NCI-H2196 (cell line): ENCODE measurements at regions not wholly inside any gene's neighbourhood (a gene's known extent, or its start where the extent isn't known, plus 50 kb on each side); places are given as distances from the start of the nearest gene placed in this dataset.

Source experiments
- DNase-seq: peaks from one replicate; lab custom pipeline; 2025; ENCODE audit not compliant: unreplicated experiment; lab: John Stamatoyannopoulos, UW

GRCh38 chr14:73800970-73801515 lies 50.6 kb upstream of the PTGR2 start:
- DNase-seq, result no peak

DNA sequence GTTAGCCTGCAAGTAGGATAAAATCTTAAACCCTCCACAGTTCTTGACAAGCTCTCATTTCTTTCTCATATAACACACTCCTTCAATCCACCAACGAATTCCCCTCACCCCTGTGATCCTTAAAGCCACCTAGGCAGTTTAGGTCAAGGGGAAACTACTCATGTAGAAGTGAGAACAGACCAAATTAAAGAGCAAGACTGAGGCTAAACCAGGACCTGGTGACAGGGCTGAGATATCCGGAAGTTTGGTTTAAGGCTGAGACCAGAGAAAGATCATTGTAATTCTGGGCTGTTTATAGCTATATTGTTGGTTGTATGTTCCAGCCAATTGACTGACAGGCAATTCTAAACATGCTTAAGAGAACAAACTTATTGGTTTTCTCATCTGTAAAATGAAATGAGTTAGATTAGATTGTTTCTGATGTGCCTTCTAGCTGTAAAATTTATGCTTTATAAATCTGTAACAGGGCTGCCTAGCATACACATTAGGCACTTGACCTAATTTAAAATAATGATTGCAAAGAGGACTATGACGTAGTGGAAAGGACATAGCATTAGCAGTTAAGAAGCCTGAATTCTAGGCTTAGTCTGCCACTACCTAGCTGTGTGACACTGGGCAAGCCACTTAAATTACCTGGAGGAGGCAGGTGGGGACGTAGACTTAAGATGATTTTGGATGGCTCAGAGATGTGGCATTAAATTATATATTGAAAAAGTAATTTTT lies 53.9 kb upstream of the PTGR2 start:
- no peak for DNase-seq

DNA sequence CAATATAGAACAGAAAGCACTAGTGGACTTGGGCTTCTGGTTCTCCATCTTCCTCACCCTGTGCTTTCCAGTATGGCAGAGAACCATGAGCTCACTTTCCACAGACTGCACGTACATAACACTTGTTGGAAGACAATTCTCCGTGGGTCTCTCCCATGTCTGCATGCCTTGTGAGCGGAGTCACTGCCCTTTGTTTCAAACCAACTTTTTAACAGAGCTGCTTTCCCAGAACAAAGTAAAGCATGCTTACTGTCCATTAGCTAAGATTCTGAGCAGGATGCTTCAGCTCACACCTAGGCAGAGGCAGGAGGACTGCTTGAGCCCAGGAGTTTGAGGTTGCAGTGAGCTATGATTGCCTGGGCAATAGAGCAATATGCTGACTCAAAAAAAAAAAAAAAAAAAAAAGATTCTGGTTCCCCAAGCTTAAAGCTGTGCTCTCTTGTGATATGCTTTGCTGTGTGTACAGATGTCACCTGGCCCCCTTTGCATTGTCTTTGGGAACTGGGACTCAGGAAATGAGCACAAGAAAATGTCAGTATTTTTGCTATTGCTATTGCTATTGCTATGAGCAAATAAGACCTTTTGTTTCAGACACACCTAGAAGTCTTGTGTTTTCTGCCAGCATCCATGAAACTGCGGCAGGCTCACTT lies 54.6 kb upstream of the PTGR2 start:
- DNase-seq, result no peak

DNA sequence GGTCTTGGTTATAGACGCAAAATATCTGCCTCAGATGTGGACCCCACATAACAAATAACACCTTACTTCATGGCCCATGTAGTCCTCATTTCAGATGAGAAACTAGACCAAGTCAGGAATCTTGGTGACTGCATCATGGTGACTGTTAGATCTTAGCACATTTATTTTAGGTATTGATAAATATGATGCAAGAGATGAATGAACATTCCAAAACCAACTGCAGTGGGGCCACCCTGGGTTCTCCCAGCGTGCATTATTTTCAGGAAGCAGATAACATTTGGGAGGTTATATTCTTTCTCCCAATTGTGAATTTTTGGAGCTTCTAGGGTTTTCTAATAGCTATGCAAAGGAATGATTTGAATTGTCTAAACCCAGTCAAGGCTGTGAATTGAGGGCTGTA lies 55.2 kb upstream of the PTGR2 start:
- no peak for DNase-seq

GRCh38 chr14:73795974-73796373 lies 55.7 kb upstream of the PTGR2 start:
- DNase-seq, result no peak

DNA sequence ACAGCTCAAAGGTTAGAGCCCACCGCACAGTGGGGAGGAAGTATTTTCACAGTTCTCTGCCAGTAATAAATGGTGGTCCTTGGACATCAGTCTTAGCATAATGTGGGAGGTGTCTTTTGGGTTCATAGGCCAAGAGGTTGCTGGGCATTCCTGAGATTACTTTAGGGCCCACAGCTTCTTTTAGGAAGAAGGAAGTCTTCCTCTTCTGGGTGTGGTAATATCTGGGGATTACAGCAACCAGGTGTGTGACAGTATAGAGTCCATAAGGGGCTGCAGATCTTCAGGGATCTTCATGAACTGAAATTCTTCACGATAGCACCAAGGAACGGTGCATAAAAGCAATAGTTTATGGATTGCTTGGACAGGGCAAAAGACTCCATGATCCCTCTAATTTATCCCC lies 56.2 kb upstream of the PTGR2 start:
- no peak for DNase-seq

GRCh38 chr14:73794146-73794545 lies 57.5 kb upstream of the PTGR2 start:
- DNase-seq, result no peak

DNA sequence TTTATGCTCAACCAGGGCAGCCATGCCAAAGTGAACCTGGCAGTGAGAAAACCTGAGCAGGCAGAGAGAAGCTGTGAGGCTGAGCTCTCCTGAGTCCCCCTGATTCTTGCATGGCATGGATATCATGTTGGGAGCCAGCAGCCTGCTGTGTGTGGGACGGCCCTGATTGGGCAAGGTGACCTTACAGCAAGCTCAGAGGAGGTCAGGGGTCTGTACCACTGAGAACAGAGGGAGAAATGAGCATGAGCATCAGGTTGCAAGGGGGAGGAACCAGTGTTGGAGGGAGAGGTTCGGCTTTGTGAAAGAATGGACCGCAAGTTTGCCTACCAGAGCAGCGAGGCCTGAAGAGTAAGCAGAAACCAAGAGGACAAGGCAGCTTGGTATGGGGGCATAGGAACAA lies 59.1 kb upstream of the PTGR2 start:
- no peak for DNase-seq

DNA sequence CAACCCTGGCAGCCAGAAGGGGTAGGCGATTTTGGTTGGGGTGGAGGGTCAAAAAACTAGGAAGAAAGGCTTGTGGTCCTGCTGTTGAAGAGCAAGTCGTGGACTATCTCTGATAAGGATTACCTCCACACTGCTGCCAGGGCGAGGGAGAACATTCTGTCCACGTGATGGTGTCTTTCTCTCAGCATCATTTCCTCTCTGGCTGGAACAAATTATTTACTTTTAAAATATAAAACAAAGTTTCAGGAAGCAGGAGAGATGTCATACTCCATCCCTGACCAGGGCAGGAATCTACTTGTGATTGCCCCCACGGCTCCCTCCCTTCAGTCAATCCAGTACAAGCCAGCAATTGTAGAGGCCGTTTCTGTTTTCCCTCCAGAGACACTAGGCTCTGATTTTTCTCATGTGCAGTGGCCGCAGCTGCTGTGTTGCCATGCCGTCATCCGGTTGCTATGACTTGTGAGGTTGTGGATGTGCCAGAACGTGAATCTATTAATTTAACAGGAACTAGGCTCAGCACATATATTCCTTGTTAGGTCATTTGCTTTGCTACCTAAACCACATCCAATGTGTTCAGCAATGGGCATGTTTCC lies 61.5 kb upstream of the PTGR2 start:
- DNase-seq, result no peak

DNA sequence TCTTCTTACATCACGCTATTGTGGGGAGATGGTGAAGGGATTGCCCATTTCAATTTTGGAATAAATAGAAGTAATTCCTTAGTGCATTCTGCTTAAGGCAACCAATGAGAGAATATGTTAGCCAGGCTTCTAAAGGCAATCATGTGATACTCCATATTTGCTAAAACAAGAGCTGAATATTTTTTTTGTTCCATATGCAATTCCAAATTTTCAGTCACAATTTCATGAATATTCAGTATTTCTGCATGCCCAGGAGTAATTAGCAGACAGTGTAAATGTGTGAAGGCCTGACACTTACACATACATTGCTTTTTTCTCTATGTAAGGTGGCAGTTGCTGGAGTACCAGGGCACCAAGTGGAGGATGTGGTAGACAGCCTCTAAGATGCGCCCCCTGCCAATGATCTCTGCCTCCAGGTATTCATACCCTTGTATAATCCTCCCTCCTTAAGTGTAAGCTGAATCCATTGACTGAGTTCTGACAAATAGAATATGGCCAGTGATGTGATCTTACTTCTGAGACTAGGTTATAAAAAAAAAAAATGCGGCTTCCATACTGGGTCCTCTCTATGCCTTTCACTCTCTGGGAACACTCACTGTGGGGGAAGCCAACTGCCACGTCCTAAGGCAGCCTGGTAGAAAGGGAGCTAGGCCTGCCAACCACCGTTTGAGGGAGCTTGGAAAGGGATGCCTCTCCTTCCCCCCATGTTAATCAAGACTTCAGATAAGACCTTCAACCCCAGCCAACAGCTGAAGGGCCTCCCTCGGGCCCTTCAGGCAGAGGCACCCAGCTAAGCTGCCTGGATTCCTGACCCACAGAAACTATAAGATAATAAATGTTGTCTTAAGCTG lies 62.7 kb upstream of the PTGR2 start:
- DNase-seq, result no peak

DNA sequence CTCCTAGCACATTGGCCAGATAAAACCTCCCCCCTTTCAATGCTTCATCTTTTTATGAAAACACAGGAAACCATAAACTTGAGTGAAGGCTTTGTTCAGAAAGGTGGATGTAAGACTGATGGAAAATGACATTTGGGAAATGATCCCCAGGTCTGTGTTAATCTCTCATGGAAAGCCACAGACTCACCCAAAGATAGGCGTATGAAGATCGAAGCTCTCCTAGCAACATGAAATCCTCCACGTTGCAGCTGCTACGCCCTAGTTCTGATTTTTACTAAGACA lies 63.4 kb upstream of the PTGR2 start:
- no peak for DNase-seq

DNA sequence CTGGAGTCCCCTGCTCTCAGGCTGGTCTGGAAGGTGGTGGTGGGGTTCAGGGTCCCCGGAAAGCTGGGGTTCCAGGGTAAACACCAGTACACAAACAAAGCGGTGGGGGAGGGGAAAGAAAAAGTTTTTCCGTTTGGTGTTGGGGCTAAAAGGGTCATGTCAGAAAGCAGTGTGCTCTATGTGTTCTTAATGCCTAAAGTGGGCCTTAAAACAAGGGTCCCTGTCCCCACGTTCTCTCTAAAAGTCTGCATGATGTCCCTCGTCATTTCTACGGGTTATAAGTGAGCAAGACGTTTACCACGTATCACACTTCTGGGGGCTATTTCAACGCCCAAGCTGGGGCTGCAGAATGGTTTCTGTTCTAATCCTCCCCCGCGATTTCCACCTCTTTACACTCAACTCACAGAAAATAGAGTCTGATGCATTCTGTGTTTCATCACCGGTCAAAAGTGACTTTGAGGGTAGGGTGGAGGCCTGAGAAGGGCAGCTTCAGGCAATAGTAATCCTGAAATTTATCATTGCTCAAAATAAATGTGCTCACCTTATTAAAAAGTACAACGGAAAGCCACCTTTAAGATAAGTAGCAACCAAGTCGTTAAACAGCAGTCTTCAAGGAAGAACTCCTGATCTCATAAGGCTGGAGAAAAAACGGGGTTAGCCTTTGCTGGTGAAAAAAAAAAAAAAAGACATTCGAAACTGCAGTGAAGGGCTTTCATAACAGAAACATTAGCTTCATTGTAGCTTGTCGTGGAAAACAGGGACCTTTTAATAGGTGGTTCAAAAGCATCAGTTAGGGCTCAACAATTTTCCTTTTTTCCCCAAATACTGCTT lies 63.9 kb upstream of the PTGR2 start:
- no peak for DNase-seq

DNA sequence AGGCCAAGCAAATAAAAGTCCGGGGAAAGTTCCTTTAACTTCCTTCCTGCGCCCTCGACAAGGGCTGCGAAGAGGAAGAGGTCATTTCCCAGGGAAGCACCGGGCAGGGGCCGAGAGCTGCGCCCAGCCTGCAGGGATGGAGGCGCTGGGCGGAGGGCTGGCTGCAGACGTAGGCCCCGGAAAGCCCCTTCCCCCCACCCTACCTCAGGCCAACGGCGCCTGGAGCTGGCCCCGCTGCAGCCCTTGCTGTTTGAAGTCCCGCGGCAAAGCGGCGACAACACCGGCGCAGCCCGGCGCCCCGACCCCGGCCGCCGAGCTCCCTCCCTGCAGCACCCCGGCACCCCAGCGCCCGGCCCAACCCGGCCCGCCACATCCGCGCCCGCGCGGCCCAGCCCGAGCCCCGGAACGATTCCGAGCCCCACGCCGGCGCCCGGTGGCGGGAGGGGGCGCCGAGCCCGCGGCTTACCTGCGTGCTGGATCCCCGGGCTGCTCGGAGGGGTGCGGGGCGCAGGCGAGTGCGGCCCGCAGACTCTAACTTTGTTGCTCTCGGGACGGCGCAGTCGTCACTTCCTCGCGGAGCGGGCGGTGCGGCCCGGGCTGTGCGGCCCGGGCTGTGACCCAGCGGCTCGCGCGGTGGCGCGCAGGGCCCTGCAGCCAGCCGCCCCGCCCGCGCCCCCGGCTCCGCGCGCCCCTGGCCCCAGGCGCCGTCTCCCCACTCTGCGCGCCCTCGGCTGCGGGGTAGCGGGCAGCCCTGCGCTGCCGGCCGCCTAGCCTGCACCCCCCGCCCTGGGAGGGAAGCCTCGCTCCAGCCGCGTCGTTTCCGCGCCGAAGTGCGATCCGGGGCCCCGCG lies 64.8 kb upstream of the PTGR2 start:
- peak; percentile 34 for DNase-seq

DNA sequence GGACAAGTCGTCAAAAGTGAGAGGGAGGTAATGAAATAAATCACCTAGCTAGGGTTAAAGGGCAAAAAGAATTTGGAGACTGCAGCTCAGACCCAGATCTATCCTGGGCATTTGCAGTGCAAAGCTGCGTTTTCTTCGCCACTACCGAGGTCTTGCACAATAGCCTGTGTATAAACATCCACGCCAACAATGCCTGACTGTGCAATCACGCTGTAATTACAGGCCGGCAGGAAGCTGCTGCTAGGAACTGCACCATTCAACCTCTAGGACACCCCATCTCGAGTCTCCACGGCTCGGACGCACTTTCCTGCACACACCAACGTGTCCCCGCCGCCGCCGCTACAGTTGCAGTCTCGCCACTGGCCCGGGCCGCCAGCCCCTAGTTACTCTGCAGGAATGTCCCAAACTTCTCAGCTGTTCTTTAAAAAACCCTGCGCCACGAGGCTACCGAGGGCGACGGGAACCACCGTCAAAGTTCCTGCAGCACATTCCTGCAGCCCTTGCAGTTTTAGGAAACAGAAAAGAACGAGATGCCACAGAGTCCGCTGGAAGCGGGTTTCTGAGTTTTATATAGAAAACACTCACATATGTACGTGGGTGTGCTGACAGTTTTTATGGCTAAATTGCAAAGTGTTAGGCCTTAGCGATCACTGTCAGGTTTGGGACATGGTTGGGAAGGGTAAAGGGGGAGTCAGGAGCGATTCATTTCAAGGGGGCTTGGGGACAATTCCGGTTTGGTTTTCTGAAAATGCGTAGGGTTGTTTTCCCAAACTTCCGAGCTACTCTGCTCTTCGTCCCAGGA lies 65.6 kb upstream of the PTGR2 start:
- DNase-seq, result peak; percentile 22

GRCh38 chr14:73785336-73785833 lies 66.2 kb upstream of the PTGR2 start:
- DNase-seq, result no peak

- DNase-seq, result no peak
These were observed 66.7 kb upstream of the PTGR2 start for GRCh38 chr14:73784988-73785313.

GRCh38 chr14:73784181-73784987 lies 67.2 kb upstream of the PTGR2 start:
- no peak for DNase-seq

DNA sequence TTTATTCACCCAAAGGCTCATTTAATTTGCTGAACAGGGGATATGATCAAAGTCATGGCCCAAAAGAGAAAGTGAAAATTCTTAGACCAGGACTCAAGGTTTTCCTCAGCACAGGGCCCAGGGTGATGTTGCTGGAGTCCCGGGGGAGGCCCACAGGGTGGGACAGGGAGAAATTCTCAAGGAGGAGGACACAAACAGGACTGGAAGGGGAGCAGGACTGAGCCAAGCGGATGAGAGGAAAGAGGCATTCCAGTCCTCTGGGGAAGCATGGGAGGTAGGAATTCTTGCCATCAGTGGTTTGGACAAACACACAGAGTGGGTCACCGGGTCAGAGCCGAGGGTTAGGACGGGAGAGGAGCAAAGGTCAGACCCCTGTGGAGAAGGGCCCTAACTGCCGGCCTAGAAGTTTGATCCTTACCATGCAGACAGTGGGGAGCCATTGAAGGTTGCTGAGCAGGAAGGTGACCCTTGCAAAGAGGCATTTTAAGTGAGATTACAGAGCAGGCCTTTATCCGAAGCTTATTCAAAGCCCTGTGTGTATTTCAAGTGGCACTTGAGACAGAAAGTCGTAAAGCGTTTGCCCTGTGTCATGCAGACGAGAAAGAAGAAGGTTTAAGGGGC lies 68.4 kb upstream of the PTGR2 start:
- no peak for DNase-seq
